ENCODE measurements at regions not wholly inside any gene's neighbourhood (a gene's known extent, or its start where the extent isn't known, plus 50 kb on each side); places are given as distances from the start of the nearest gene placed in this dataset.
"Not testable (repeated sequence)": the region's sequence is repeated elsewhere in the genome, so short reads cannot be mapped to it uniquely, and the experiment has no call there.

GRCh38 chr2:153287109-153287801 is 191.3 kb downstream of the RPRM start:
- intact Hi-C loops (cut with DNase I, micrococcal nuclease), result no loop called here
- DNase-seq (no peak), ATAC-seq (no peak)
- Histone ChIP-seq H3K4me1 (ENCODE audit: low read depth) (no peaks in the 10 kb centered on the region), H3K36me3 (ENCODE audit: low read depth) (no peaks in the 10 kb centered on the region), H3K4me3 (no peak overlapping the region), H3K9me3 (peaks cover 4% of the 10 kb centered on the region)
- no peak for TF ChIP-seq CTCF (IDR thresholded peaks at IDR 0.05)

DNA sequence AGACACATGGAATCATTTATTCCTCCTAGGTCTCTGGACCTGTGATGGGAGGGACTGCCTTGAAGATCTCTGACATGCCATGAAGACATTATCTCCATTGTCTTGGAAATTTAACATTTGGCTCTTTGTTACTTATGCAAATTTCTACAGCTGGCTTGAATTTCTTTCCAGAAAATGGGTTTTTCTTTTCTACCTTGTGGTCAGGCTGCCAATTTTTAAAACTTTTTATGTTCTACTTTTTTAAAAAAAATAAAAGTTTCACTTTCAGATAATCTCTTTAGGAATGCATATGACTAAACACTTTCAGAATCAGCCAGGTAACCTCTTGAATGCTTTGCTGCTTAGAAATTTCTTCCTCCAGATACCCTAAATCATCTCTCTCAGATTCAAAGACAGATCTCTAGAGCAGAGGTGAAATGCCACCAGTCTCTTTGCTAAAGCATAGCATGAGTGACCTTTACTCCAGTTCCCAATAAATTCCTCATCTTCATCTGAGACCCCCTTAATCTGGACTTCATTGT is 209.6 kb downstream of the RPRM start:
- intact Hi-C loops (cut with DNase I, micrococcal nuclease), result no loop called here
- no peaks in the 10 kb centered on the region for H3K9me3 ChIP-seq
- H3K4me3 ChIP-seq, result no peak overlapping the region
- DNase-seq, result no peak
- no peaks in the 10 kb centered on the region for H3K36me3 ChIP-seq (ENCODE audit: low read depth)
- TF ChIP-seq CTCF (IDR thresholded peaks at IDR 0.05), result no peak
- no peaks in the 10 kb centered on the region for H3K4me1 ChIP-seq (ENCODE audit: low read depth)
- no peak for ATAC-seq

DNA sequence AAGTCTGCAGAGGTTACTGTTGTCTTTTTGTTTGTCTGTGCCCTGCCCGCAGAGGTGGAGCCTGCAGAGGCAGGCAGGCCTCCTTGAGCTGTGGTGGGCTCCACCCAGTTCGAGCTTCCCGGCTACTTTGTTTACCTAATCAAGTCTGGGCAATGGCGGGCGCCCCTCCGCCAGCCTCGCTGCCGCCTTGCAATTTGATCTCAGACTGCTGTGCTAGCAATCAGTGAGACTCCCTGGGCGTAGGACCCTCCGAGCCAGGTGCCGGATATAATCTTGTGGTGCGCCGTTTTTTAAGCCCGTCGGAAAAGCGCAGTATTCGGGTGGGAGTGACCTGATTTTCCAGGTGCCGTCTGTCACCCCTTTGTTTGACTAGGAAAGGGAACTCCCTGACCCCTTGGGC is 221.7 kb downstream of the RPRM start:
- DNase-seq; ATAC-seq; intact Hi-C loops (cut with DNase I, micrococcal nuclease); H3K4me1 ChIP-seq (ENCODE audit: low read depth); H3K4me3 ChIP-seq; H3K9me3 ChIP-seq; H3K36me3 ChIP-seq (ENCODE audit: low read depth): not testable (repeated sequence)

GRCh38 chr2:153246636-153247035 is 231.9 kb downstream of the RPRM start:
- H3K4me1 ChIP-seq (ENCODE audit: low read depth); intact Hi-C loops (cut with DNase I, micrococcal nuclease); H3K9me3 ChIP-seq: not testable (repeated sequence)

DNA sequence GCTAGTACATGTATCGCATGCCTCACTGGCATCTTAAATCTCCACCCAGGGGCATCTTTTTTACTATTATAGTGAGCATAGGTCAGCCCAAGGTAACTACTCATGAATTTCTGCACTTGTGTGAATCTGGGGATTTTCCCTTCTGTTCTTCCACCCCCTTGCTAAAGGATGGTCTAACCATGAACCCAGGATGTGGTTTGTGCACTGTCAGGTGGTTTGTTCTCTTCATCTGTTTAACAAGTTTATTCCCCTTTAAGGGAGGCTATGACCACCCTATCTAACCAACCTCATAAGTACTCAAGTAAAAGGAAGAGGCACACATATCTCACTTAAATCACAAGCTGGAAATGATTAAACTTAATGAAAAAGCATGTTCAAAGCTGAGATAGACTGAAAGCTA is 243.0 kb downstream of the RPRM start:
- H3K4me3 ChIP-seq, result no peak overlapping the region
- no peak for DNase-seq
- no peaks in the 10 kb centered on the region for H3K9me3 ChIP-seq
- intact Hi-C loops (cut with DNase I, micrococcal nuclease), result no loop called here
- no peak for TF ChIP-seq CTCF (IDR thresholded peaks at IDR 0.05)
- ATAC-seq, result no peak
- no peaks in the 10 kb centered on the region for H3K36me3 ChIP-seq (ENCODE audit: low read depth)
- no peaks in the 10 kb centered on the region for H3K4me1 ChIP-seq (ENCODE audit: low read depth)

More at GRCh38 chr2:153246636-153247035, 231.9 kb downstream of the RPRM start:
- not testable (repeated sequence) for H3K4me3 ChIP-seq; ATAC-seq; DNase-seq; H3K36me3 ChIP-seq (ENCODE audit: low read depth)

GRCh38 chr2:153232464-153232863 is 246.1 kb downstream of the RPRM start:
- DNase-seq, result no peak
- no peak overlapping the region for H3K4me3 ChIP-seq
- no peaks in the 10 kb centered on the region for H3K4me1 ChIP-seq (ENCODE audit: low read depth)
- intact Hi-C loops (cut with DNase I, micrococcal nuclease), result no loop called here
- no peaks in the 10 kb centered on the region for H3K36me3 ChIP-seq (ENCODE audit: low read depth)
- ATAC-seq, result no peak
- no peak for TF ChIP-seq CTCF (IDR thresholded peaks at IDR 0.05)
- no peaks in the 10 kb centered on the region for H3K9me3 ChIP-seq

- no peaks in the 10 kb centered on the region for H3K9me3 ChIP-seq
- no peak for ATAC-seq
- intact Hi-C loops (cut with DNase I, micrococcal nuclease), result no loop called here
- no peak for DNase-seq
- no peak overlapping the region for H3K4me3 ChIP-seq
- no peaks in the 10 kb centered on the region for H3K4me1 ChIP-seq (ENCODE audit: low read depth)
- H3K36me3 ChIP-seq (ENCODE audit: low read depth), result no peaks in the 10 kb centered on the region
- no peak for TF ChIP-seq CTCF (IDR thresholded peaks at IDR 0.05)
Observed at GRCh38 chr2:153230977-153231376, 247.6 kb downstream of the RPRM start.

All from mucosa of descending colon (tissue), 3 donors.